NCI-H1930 (cell line): ENCODE measurements at regions not wholly inside any gene's neighbourhood (a gene's known extent, or its start where the extent isn't known, plus 50 kb on each side); places are given as distances from the start of the nearest gene placed in this dataset.
"Not testable (repeated sequence)": the region's sequence is repeated elsewhere in the genome, so short reads cannot be mapped to it uniquely, and the experiment has no call there.

Experiments used
- DNase-seq, 2 experiments: peaks; one replicate each; lab custom pipeline; 2025; lab: John Stamatoyannopoulos, UW

GRCh38 chr13:26483546-26483945 is 73.9 kb upstream of the WASF3 start:
- DNase-seq = no peak

- no peak for DNase-seq
Measured at GRCh38 chr13:26484196-26484595, 73.3 kb upstream of the WASF3 start.

GRCh38 chr13:26485288-26485687 is 72.2 kb upstream of the WASF3 start:
- DNase-seq = no peak

- DNase-seq = no peak
Measured at GRCh38 chr13:26485786-26486185, 71.7 kb upstream of the WASF3 start.

GRCh38 chr13:26486550-26486949 is 70.9 kb upstream of the WASF3 start:
- no peak for DNase-seq

- DNase-seq = no peak
Measured at GRCh38 chr13:26487781-26488180, 69.7 kb upstream of the WASF3 start.

GRCh38 chr13:26488236-26489003 is 69.1 kb upstream of the WASF3 start:
- no peak for DNase-seq

- not testable (repeated sequence) for DNase-seq
Measured at GRCh38 chr13:26492301-26492700, 65.2 kb upstream of the WASF3 start.

- DNase-seq = no peak
Measured at GRCh38 chr13:26494571-26495195, 62.8 kb upstream of the WASF3 start.

GRCh38 chr13:26495750-26496149 is 61.7 kb upstream of the WASF3 start:
- no peak for DNase-seq

- DNase-seq = no peak
Measured at GRCh38 chr13:26497968-26498511, 59.4 kb upstream of the WASF3 start.

GRCh38 chr13:26498656-26499601 is 58.6 kb upstream of the WASF3 start:
- no peak for DNase-seq

- DNase-seq = no peak
Measured at GRCh38 chr13:26500618-26501320, 56.7 kb upstream of the WASF3 start.

GRCh38 chr13:26501641-26502040 is 55.8 kb upstream of the WASF3 start:
- no peak for DNase-seq

- no peak for DNase-seq
Measured at GRCh38 chr13:26502826-26503225, 54.7 kb upstream of the WASF3 start.

- DNase-seq = no peak
Measured at GRCh38 chr13:26503826-26504594, 53.5 kb upstream of the WASF3 start.
